GM18505 (cell line): ENCODE measurements at regions not wholly inside any gene's neighbourhood (a gene's known extent, or its start where the extent isn't known, plus 50 kb on each side); places are given as distances from the start of the nearest gene placed in this dataset.

Source experiments
- ATAC-seq: cut with Tn5 transposase; IDR thresholded peaks from one replicate; pipeline ENCODE4 v1.9.1; 2021; ENCODE audit not compliant: unreplicated experiment
- POLR2A ChIP-seq: IDR thresholded peaks from 4 replicates; pipeline ENCODE4 v1.6.1; 2011; ENCODE audit warnings: borderline replicate concordance; ENCODE audit not compliant: insufficient read depth, insufficient read length; ENCODE audit errors: extremely low read depth

DNA sequence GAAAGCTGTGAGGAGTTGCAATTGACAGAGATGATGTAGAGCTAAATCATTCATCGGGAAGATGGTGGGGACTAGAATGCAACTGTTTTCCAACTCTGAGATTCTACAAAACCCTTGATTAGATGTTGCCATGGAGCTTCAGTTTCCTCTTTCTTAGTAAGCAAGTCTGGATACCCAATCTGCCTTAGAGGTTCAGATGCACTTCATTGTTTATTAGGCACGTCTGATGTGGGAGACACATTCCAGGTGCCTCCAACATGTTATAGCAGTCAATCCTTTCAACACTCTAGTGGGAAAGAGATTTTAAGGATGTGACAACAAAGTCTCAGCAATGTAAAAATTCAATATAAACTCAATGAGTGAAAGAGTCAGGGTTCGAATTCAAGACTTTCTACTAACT lies 291.3 kb upstream of the PHYHIPL start:
- ATAC-seq = no peak
- no peak for TF ChIP-seq POLR2A

DNA sequence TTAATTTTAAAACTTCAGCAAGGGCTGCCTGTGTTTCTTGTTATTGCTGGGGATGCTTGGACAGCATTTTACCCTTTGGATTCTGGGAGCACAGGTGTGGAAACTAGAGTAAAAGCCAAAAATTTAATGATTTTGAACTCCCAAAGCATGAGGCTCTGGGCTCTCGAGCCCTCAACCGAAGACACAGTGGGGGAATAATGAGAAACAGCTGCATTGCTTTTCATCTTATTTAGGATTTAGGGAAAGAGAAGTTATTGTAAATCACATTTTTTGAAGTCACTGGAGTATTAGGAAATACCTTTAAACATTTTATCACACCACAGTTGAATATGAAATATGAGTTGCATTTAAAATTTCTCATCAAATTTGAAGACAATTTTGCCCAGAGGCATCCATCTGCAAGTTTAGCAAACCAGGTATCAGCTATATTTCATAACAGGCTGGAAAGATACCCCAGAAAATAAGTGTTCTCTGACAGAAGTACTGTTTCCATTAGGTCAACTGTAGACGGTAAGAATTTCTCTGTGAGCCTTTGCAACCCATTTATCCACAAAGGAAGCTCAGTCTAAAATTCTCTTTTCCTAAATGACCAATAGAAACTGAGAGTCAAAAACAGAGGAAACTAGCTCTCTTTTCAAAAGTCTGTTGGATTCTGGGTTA lies 290.6 kb upstream of the PHYHIPL start:
- no peak for ATAC-seq
- no peak for TF ChIP-seq POLR2A

DNA sequence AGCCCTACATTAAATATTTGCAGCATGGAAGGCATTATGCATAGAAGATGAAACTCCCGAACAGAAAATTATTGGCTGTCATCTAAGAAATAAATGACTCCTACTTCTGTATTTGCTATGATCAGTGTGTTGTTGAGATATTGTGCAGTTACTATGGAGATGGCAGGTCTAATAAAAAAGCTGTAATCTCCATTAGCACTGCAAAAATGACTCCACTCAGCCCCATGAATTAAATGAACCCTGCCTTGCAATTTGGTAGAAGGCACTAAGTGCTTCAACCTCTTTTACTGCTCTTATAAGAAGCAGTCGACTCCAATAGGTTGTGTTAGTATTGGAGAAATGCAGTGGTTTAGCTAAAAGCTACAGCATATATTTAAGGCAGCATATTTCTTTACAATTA lies 290.0 kb upstream of the PHYHIPL start:
- no peak for TF ChIP-seq POLR2A
- no peak for ATAC-seq

- TF ChIP-seq POLR2A = no peak
- ATAC-seq = no peak
These were observed 289.0 kb upstream of the PHYHIPL start for GRCh38 chr10:58887474-58887873.

DNA sequence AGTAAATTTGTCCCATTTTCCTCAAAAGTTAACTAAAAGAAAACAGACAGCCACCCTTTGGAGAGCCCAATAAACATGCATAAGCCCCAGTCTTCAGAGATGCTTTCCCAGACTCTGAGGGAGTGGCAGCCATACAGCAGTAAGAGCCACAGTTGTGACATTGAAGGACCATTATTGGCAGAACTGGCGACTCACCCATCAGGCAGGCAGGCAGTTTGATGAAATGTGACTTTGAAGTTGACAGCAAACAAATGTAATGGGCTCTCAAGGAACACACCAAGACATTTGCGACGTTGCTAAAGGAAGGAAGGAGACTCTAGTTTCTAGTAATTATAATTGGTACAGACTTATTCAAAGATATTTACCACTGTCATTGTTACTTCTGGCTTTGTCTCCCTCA lies 287.5 kb upstream of the PHYHIPL start:
- ATAC-seq = no peak
- no peak for TF ChIP-seq POLR2A

DNA sequence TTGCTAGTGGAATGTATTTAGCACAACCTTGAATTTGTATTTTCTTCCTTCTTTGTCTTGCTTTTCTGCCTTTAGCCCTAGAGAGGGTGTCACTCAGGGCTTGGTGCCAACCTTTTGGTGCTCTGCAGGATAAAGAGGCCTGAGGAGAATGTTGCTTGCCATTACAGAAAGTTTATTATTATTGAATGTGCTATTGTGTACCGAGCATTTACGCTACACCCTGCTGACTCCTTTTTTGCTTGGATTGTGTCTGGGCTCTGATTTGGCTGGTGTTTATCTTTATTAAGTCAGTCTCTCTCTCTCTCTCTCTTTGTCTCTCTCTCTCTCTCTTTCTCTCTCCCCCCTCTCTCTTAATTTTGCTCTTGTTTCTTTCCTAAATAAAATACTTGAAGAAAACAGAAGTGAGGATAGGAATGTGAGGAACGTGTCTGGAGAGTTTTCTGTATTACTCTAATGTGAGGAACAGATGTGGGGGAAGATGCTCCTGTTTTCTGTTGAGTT lies 284.4 kb upstream of the PHYHIPL start:
- no peak for TF ChIP-seq POLR2A
- ATAC-seq = no peak

GRCh38 chr10:58894929-58895328 lies 281.5 kb upstream of the PHYHIPL start:
- ATAC-seq = no peak
- no peak for TF ChIP-seq POLR2A

- TF ChIP-seq POLR2A = no peak
- ATAC-seq = no peak
These were observed 280.2 kb upstream of the PHYHIPL start for GRCh38 chr10:58896229-58896628.

DNA sequence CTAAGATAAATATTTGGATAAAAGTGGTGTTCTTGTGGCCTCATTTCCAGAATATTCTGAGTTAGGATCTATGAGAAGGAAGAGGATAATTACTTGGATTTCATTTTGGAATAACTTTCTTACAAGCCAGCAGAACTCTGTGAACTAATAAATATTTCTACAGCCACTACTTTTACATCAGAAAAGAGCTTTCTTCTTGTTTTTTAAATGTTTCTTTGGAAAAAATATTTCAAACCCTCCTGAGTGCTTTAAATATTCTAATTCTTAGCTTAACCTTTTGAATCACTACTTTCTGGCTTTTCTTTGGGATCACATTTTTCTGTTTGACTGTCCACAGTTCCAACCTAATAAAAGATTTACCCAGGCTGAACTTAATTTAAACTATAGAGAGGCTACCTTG lies 279.2 kb upstream of the PHYHIPL start:
- ATAC-seq = no peak
- TF ChIP-seq POLR2A = no peak

- TF ChIP-seq POLR2A = no peak
- ATAC-seq = no peak
These were observed 278.7 kb upstream of the PHYHIPL start for GRCh38 chr10:58897708-58898107.

DNA sequence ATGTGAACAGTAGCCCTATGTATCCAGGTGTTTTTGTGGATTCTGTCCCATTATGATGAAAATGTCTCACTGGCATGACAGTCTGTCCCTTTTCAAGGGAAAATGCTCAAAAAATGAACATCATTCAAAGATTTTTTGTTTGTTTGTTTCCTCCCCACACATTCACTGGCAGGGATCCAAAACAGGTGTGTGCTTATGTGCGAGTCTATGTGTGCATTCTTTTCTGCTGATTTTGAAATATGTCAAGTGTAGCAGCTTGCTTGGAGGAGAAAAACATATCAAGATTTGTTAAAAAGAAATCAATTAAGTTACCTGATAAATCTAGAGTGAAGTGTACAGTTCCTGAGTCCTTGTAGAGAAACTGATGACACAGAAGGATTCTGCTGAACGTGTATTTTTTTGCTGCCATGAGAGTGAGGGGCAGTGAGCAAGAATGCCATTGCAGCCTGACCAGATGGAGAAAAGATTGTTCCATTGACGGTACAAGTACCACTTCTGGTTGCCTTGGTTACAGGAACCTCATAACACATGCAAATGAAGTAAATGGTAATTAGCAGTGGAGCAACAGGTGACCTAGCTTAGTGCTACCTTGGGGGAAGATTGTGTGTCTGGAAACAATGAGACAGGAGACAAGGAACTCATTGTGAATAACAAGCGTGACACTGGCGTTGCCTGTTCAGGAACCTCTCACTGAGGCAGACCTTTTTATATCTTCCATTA lies 277.4 kb upstream of the PHYHIPL start:
- no peak for TF ChIP-seq POLR2A
- ATAC-seq = no peak

DNA sequence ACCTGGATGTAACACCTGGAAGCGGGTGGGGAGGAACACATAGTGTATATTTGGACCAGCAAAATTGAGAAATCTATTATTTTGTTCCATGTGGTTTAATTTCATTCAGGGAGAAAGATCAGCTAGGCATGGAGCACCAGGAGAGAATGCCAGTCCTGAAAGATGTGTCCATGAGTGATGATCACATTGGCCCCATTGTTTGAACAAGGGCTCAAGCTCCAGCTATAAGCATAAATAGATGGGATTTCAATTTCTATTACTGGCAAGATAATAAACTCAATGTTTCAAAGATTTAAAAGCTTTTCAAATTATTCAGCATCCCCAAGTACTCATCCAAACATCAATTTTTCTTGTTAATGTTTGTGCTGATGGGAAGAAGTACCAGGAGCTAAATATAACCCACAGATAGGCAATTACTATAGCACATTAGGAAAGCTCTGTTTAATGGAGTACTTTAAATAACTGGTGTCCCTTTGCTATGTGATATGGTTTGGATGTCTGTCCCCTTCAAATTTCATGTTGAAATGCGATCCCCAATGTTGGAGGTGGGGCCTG lies 275.3 kb upstream of the PHYHIPL start:
- no peak for TF ChIP-seq POLR2A
- ATAC-seq = no peak

GRCh38 chr10:58903071-58903470 lies 273.4 kb upstream of the PHYHIPL start:
- TF ChIP-seq POLR2A = no peak
- no peak for ATAC-seq

DNA sequence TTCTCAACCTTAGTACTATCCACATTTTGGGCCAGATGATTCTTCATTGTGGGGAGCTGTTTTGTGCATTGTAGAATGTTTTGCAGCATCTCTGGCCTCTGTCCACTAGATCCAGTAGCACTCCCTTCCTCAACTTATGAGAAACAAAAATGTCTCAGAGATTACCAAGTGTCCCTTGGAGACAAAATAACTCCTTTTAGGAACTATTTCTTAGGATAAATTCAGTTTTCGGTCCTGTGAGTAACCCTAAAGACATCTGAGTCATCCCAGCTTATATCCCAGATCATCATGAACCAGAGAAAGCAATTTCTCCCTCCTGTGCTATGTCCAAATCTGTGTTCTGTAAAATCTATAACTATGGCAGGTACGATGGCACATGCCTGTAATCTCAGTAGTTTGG lies 266.6 kb upstream of the PHYHIPL start:
- ATAC-seq = no peak

More for the DNA sequence above, 266.6 kb upstream of the PHYHIPL start:
- no peak for TF ChIP-seq POLR2A
